ENCODE measurements at regions not wholly inside any gene's neighbourhood (a gene's known extent, or its start where the extent isn't known, plus 50 kb on each side); places are given as distances from the start of the nearest gene placed in this dataset.

DNA sequence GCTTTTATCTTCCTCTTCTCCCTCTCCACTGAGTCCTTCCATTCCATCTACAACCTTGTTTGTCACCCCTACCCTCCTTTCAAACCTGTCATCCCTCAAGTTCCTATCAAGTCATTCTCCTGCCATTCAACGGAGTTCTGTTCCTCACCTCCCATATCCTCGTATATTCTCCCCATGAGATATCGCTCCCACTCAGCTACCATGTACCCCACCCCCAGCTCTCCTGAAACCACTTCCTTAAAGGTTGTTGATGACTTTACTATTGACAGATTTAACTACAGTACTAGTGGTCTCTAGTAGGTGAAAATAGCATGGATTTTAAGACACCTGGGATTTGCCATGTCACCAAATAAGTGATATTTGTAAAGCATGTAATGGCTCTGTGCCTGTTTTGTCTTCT is 107.4 kb upstream of the BARHL2 start:
- H3K36me3 ChIP-seq, result no peaks in the 10 kb centered on the region
- ATAC-seq (ENCODE audit: insufficient number of reproducible peaks, low FRiP score, low read depth) (no peak), DNase-seq (ENCODE audit: low spot score) (no peak)
- TF ChIP-seq, protein P1, sequence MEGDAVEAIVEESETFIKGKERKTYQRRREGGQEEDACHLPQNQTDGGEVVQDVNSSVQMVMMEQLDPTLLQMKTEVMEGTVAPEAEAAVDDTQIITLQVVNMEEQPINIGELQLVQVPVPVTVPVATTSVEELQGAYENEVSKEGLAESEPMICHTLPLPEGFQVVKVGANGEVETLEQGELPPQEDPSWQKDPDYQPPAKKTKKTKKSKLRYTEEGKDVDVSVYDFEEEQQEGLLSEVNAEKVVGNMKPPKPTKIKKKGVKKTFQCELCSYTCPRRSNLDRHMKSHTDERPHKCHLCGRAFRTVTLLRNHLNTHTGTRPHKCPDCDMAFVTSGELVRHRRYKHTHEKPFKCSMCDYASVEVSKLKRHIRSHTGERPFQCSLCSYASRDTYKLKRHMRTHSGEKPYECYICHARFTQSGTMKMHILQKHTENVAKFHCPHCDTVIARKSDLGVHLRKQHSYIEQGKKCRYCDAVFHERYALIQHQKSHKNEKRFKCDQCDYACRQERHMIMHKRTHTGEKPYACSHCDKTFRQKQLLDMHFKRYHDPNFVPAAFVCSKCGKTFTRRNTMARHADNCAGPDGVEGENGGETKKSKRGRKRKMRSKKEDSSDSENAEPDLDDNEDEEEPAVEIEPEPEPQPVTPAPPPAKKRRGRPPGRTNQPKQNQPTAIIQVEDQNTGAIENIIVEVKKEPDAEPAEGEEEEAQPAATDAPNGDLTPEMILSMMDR (IDR thresholded peaks at IDR 0.05), result no peak
- H3K27me3 ChIP-seq (replicated peaks; ENCODE audit: insufficient read depth), result no peaks in the 10 kb centered on the region
- no peak overlapping the region for H3K4me3 ChIP-seq
- no peaks in the 10 kb centered on the region for H3K9me3 ChIP-seq
- H3K4me1 ChIP-seq (ENCODE audit: control insufficient read depth in 1 of 2, low read depth in 2 of 2), result no peaks in the 10 kb centered on the region
- H3K27ac ChIP-seq, result no peak overlapping the region

GRCh38 chr1:90823686-90824085 is 106.6 kb upstream of the BARHL2 start:
- Histone ChIP-seq H3K27ac (no peak overlapping the region), H3K9me3 (no peaks in the 10 kb centered on the region), H3K36me3 (no peaks in the 10 kb centered on the region), H3K4me3 (no peak overlapping the region), H3K27me3 (replicated peaks; ENCODE audit: insufficient read depth) (no peaks in the 10 kb centered on the region), H3K4me1 (ENCODE audit: control insufficient read depth in 1 of 2, low read depth in 2 of 2) (no peaks in the 10 kb centered on the region)
- no peak for DNase-seq (ENCODE audit: low spot score)
- TF ChIP-seq, protein P1 (IDR thresholded peaks at IDR 0.05), result no peak
- no peak for ATAC-seq (ENCODE audit: insufficient number of reproducible peaks, low FRiP score, low read depth)

DNA sequence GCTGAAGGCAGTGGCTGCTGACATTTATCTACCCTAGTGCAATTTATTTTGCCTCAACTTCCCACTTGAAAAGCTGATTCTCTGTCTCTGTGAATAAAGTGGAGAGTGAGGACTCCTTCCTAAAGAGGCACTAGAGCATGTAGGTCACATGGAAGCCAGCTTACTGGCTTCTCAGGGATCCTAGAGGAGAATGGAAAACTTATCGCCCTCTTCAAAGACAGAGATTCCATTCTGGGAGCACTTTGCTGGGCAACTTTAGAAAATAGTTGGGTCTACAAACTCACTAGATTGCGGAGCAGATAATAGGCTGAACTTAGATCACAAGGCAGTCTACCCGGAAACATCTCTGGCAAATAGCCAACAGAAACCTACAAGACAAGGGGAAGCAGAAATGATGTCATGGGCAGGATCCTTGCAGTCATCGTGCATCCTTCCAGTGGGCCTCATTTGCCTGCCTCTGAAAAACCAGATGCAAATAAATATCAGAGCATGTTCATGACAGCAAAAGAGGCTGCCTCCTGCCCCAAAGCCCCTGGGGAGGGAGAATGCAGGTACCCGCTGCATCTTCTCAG is 104.8 kb upstream of the BARHL2 start:
- DNase-seq (ENCODE audit: low spot score), result no peak
- no peak overlapping the region for H3K4me3 ChIP-seq
- H3K4me1 ChIP-seq (ENCODE audit: control insufficient read depth in 1 of 2, low read depth in 2 of 2), result no peaks in the 10 kb centered on the region
- no peaks in the 10 kb centered on the region for H3K9me3 ChIP-seq
- H3K36me3 ChIP-seq, result no peaks in the 10 kb centered on the region
- H3K27ac ChIP-seq, result no peak overlapping the region
- no peak for ATAC-seq (ENCODE audit: insufficient number of reproducible peaks, low FRiP score, low read depth)
- no peaks in the 10 kb centered on the region for H3K27me3 ChIP-seq (replicated peaks; ENCODE audit: insufficient read depth)
- TF ChIP-seq, protein P1 (IDR thresholded peaks at IDR 0.05), result no peak

- Histone ChIP-seq H3K27ac (no peak overlapping the region), H3K4me1 (ENCODE audit: control insufficient read depth in 1 of 2, low read depth in 2 of 2) (no peaks in the 10 kb centered on the region), H3K4me3 (no peak overlapping the region), H3K9me3 (no peaks in the 10 kb centered on the region), H3K36me3 (no peaks in the 10 kb centered on the region), H3K27me3 (replicated peaks; ENCODE audit: insufficient read depth) (no peaks in the 10 kb centered on the region)
- ATAC-seq (ENCODE audit: insufficient number of reproducible peaks, low FRiP score, low read depth) (no peak), DNase-seq (ENCODE audit: low spot score) (no peak)
- TF ChIP-seq, protein P1 (IDR thresholded peaks at IDR 0.05), result no peak
Measured at GRCh38 chr1:90821152-90821787, 104.2 kb upstream of the BARHL2 start.

DNA sequence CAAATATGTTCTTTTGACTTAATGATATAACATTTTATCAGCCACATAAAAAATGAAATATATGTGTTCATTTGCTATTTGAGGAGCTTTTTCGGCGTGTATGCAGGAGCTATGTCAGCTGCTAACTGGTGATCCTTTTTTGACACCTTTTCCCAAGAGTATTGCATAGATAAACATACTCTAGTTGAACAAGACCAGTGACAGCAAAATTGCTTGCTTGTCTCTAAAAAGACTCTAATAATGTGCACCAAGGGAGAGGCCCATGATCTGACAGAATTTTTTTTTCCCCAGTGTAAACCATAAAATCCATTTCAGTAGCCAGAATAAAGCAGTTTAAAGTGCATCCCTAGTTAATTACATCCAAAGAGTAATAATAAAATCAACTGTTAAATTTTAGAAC is 103.6 kb upstream of the BARHL2 start:
- Histone ChIP-seq H3K36me3 (no peaks in the 10 kb centered on the region), H3K27me3 (replicated peaks; ENCODE audit: insufficient read depth) (no peaks in the 10 kb centered on the region), H3K4me3 (no peak overlapping the region), H3K9me3 (no peaks in the 10 kb centered on the region), H3K27ac (no peak overlapping the region), H3K4me1 (ENCODE audit: control insufficient read depth in 1 of 2, low read depth in 2 of 2) (no peaks in the 10 kb centered on the region)
- TF ChIP-seq, protein P1 (IDR thresholded peaks at IDR 0.05), result no peak
- ATAC-seq (ENCODE audit: insufficient number of reproducible peaks, low FRiP score, low read depth) (no peak), DNase-seq (ENCODE audit: low spot score) (no peak)

Data from thoracic aorta (tissue), 2 donors.